ENCODE measurements at regions not wholly inside any gene's neighbourhood (a gene's known extent, or its start where the extent isn't known, plus 50 kb on each side); places are given as distances from the start of the nearest gene placed in this dataset.
"Not testable (repeated sequence)": the region's sequence is repeated elsewhere in the genome, so short reads cannot be mapped to it uniquely, and the experiment has no call there.

- ATAC-seq = no peak
- TF ChIP-seq ARNTL (CRISPR knock-in tag; IDR thresholded peaks at IDR 0.05; ENCODE audit: borderline replicate concordance, low read depth) = no peak
Measured at GRCh38 chr14:105902131-105902898, 375.9 kb downstream of the TMEM121 start.

GRCh38 chr14:105902899-105903165 lies 376.4 kb downstream of the TMEM121 start:
- ATAC-seq = not testable (repeated sequence)

GRCh38 chr14:105903971-105904370 lies 377.6 kb downstream of the TMEM121 start:
- ATAC-seq = no peak
- no peak for TF ChIP-seq OSR1 (CRISPR knock-in tag; IDR thresholded peaks at IDR 0.05)

GRCh38 chr14:105904379-105904778 lies 378.0 kb downstream of the TMEM121 start:
- TF ChIP-seq OSR1 (CRISPR knock-in tag; IDR thresholded peaks at IDR 0.05) (no peak), POU6F1 (CRISPR knock-in tag; IDR thresholded peaks at IDR 0.05; ENCODE audit: borderline replicate concordance, low read depth) (no peak), ZFP3 (CRISPR knock-in tag; IDR thresholded peaks at IDR 0.05) (no peak), CSRNP3 (CRISPR knock-in tag; IDR thresholded peaks at IDR 0.05) (no peak), ISL1 (CRISPR knock-in tag; IDR thresholded peaks at IDR 0.05) (no peak), PPARA (CRISPR knock-in tag; IDR thresholded peaks at IDR 0.05; ENCODE audit: borderline replicate concordance) (no peak), PATZ1 (CRISPR knock-in tag; IDR thresholded peaks at IDR 0.05; ENCODE audit: borderline replicate concordance) (no peak)

GRCh38 chr14:105905456-105905855 lies 379.1 kb downstream of the TMEM121 start:
- no peak for TF ChIP-seq CSDC2 (CRISPR knock-in tag; IDR thresholded peaks at IDR 0.05)
- no peak for TF ChIP-seq OSR1 (CRISPR knock-in tag; IDR thresholded peaks at IDR 0.05)
- no peak for TF ChIP-seq RARB (CRISPR knock-in tag; IDR thresholded peaks at IDR 0.05)
- TF ChIP-seq ESRRG (CRISPR knock-in tag; IDR thresholded peaks at IDR 0.05) = no peak
- no peak for TF ChIP-seq ZNF70 (CRISPR knock-in tag; IDR thresholded peaks at IDR 0.05)
- TF ChIP-seq ZFP30 (CRISPR knock-in tag; IDR thresholded peaks at IDR 0.05) = no peak
- no peak for TF ChIP-seq SNAI2 (CRISPR knock-in tag; IDR thresholded peaks at IDR 0.05)
- no peak for TF ChIP-seq CSRNP3 (CRISPR knock-in tag; IDR thresholded peaks at IDR 0.05)
- ATAC-seq = no peak

More at GRCh38 chr14:105904379-105904778, 378.0 kb downstream of the TMEM121 start:
- no peak for ATAC-seq

GRCh38 chr14:105907276-105907675 lies 380.9 kb downstream of the TMEM121 start:
- ATAC-seq = no peak
- TF ChIP-seq ZC3H10 (CRISPR knock-in tag; IDR thresholded peaks at IDR 0.05) (no peak), ARNTL (CRISPR knock-in tag; IDR thresholded peaks at IDR 0.05; ENCODE audit: borderline replicate concordance, low read depth) (no peak), RARB (CRISPR knock-in tag; IDR thresholded peaks at IDR 0.05) (no peak), CSRNP3 (CRISPR knock-in tag; IDR thresholded peaks at IDR 0.05) (no peak), ZNF565 (CRISPR knock-in tag; conservative IDR thresholded peaks at IDR 0.05; ENCODE audit: low read depth) (no peak), GLIS3 (CRISPR knock-in tag; IDR thresholded peaks at IDR 0.05) (no peak), PPARA (CRISPR knock-in tag; IDR thresholded peaks at IDR 0.05; ENCODE audit: borderline replicate concordance) (no peak), ZFP3 (CRISPR knock-in tag; IDR thresholded peaks at IDR 0.05) (no peak), TCF4 (CRISPR knock-in tag; IDR thresholded peaks at IDR 0.05; ENCODE audit: borderline replicate concordance) (no peak), ZNF8 (CRISPR knock-in tag; IDR thresholded peaks at IDR 0.05) (no peak), ZNF70 (CRISPR knock-in tag; IDR thresholded peaks at IDR 0.05) (no peak)
